ENCODE measurements at regions not wholly inside any gene's neighbourhood (a gene's known extent, or its start where the extent isn't known, plus 50 kb on each side); places are given as distances from the start of the nearest gene placed in this dataset.

DNA sequence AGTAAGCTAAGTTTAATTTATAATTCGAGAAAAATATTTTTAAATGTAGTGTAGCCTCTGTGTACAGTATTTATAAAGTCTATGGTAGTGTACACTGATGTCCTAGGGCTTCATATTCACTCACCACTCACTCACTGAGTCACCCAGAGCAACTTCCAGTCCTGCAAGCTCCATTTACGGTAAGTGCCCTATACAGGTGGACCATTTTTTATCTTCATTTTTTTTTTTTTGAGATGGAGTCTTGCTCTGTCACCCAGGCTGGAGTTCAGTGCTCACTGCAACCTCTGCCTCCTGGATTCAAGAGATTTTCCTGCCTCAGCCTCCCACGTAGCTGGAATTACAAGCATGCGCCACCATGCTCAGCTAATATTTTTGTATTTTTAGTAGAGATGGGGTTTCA is 104.2 kb downstream of the PDCL3 start:
- no peak for ATAC-seq (replicated peaks in 1 of 2)
- no peaks in the 10 kb centered on the region for H3K27me3 Mint-ChIP-seq (ENCODE audit: low read depth)
- H3K4me3 Mint-ChIP-seq = no peak overlapping the region
- peaks cover 8% of the 10 kb centered on the region for H3K4me1 Mint-ChIP-seq (ENCODE audit: low read depth)
- no peaks in the 10 kb centered on the region for H3K9me3 Mint-ChIP-seq
- no peaks in the 10 kb centered on the region for H3K36me3 Mint-ChIP-seq (ENCODE audit: insufficient read depth in 2 of 2)
- no peak for DNase-seq
- no peak overlapping the region for H3K27ac Mint-ChIP-seq

DNA sequence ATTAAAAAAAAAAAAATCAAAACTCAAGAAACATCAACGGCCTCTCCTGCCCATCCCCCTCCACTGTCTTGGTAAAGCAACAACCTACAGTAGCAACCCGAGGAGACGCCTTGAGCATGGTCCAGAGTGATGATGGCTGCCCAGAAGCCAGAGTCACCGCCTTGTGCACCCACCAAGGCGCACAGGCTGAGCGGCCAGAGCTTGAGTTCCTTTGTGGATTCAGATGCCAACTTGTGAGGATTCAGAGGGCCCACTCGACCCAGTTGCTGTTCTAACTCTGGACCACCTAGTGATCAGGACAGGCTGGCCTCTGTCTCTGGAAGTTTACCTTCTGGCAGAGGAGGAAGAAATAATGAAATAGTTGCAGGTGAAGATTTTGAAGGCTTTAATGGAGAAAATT is 105.0 kb downstream of the PDCL3 start:
- no peaks in the 10 kb centered on the region for H3K9me3 Mint-ChIP-seq
- DNase-seq (no peak), ATAC-seq (replicated peaks in 1 of 2) (no peak)
- no peaks in the 10 kb centered on the region for H3K27me3 Mint-ChIP-seq (ENCODE audit: low read depth)
- H3K36me3 Mint-ChIP-seq (ENCODE audit: insufficient read depth in 2 of 2) = no peaks in the 10 kb centered on the region
- H3K4me1 Mint-ChIP-seq (ENCODE audit: low read depth) = peaks cover 8% of the 10 kb centered on the region
- no peak overlapping the region for H3K4me3 Mint-ChIP-seq
- H3K27ac Mint-ChIP-seq = peak overlapping the region; percentile 9

GRCh38 chr2:100670232-100670631 is 107.4 kb downstream of the PDCL3 start:
- Mint-ChIP-seq H3K4me3 (no peak overlapping the region), H3K36me3 (ENCODE audit: insufficient read depth in 2 of 2) (no peaks in the 10 kb centered on the region), H3K9me3 (no peaks in the 10 kb centered on the region), H3K27ac (no peak overlapping the region), H3K27me3 (ENCODE audit: low read depth) (no peaks in the 10 kb centered on the region), H3K4me1 (ENCODE audit: low read depth) (peaks cover 8% of the 10 kb centered on the region)
- DNase-seq (no peak), ATAC-seq (replicated peaks in 1 of 2) (no peak)

- no peak overlapping the region for H3K4me3 Mint-ChIP-seq
These were observed 110.3 kb downstream of the PDCL3 start for GRCh38 chr2:100673115-100673514.

DNA sequence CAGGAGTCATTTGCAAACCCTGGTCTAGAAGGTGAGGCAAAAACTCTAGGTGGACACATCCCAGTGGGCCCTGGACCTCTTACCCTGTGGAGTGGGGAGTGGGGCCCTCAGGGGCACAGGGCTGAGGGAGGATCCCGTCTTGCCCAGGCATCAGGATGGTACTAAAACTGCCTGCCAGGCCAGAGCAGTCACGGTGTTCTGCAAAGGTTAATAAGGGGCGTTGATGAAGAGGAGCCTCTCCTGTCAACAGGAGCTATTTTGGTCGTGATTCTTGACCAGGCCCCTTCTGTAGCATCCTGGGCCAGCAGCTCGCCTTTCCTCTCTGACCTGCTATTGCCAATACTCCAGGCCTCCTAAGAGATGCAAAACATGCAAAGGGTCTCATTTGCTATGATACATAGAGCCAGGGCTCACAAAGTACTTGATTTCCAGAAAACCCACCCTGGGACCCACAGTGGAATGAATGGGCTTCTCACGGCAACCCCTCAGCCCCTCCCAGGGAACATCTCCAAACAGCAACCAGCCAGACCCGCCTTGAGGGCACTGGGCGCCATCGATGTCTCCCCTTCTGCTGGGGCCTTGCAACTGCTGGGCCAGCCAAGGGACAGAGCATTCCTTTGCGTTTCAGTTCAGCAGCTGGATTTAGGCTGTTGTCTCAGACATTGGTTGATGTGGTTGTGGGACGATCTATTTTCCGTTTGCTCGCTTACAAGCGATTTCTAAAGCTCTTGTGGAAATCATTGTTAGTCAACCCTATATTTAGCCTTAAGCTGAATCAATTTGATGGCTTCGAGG is 111.1 kb downstream of the PDCL3 start:
- no peaks in the 10 kb centered on the region for H3K4me1 Mint-ChIP-seq (ENCODE audit: low read depth)
- H3K36me3 Mint-ChIP-seq (ENCODE audit: insufficient read depth in 2 of 2) = no peaks in the 10 kb centered on the region
- H3K27me3 Mint-ChIP-seq (ENCODE audit: low read depth) = no peaks in the 10 kb centered on the region
- H3K4me3 Mint-ChIP-seq = no peak overlapping the region
- no peaks in the 10 kb centered on the region for H3K9me3 Mint-ChIP-seq
- DNase-seq = no peak
- H3K27ac Mint-ChIP-seq = no peak overlapping the region
- ATAC-seq (replicated peaks in 1 of 2) = no peak

More at GRCh38 chr2:100673115-100673514, 110.3 kb downstream of the PDCL3 start:
- Mint-ChIP-seq H3K9me3 (no peaks in the 10 kb centered on the region), H3K36me3 (ENCODE audit: insufficient read depth in 2 of 2) (no peaks in the 10 kb centered on the region), H3K4me1 (ENCODE audit: low read depth) (peaks cover 3% of the 10 kb centered on the region), H3K27ac (no peak overlapping the region), H3K27me3 (ENCODE audit: low read depth) (no peaks in the 10 kb centered on the region)
- no peak for DNase-seq
- ATAC-seq (replicated peaks in 1 of 2) = no peak

DNA sequence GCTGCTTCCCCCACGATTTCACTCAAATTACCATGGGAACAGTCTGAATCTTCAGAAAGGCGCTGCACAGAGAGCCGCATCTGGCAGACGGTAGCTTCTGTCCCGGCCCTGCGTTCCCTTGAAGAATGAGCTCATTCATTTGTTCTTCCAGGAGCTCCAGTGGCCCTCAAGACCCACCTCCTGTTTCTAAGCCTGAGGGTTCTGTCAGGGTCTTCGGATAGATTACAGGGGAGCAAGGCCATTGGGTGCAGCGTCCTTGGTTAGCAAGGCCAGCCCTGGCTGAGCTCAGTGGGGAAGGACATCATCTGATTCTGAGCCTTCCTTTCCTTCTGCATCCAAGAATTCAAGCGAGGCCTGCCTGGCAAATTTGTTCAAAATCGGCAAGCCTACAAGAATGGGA is 111.9 kb downstream of the PDCL3 start:
- Mint-ChIP-seq H3K4me1 (ENCODE audit: low read depth) (no peaks in the 10 kb centered on the region), H3K27me3 (ENCODE audit: low read depth) (no peaks in the 10 kb centered on the region), H3K9me3 (no peaks in the 10 kb centered on the region), H3K4me3 (no peak overlapping the region), H3K36me3 (ENCODE audit: insufficient read depth in 2 of 2) (no peaks in the 10 kb centered on the region), H3K27ac (no peak overlapping the region)
- DNase-seq (no peak), ATAC-seq (replicated peaks in 1 of 2) (no peak)

DNA sequence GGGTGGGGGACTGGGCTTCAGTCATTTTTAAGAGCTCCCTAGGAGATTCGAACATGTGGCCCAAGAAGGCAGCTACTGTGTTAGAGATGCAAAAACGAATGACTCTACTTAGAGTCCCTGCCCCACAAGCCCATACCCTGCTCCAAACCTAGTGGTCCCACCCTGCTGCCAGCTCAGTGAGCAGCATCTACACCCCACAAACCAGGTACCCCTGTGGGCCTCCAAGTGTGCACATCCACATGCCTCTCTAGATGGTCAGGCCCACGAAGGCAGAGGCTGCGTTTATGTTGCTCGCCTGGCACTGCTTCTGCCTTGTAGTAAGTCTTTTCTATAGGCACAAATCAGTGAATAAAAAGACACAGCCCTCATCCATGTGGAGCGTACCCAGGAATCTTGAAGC is 112.6 kb downstream of the PDCL3 start:
- DNase-seq = no peak
- no peak for ATAC-seq (replicated peaks in 1 of 2)
- Mint-ChIP-seq H3K4me3 (no peak overlapping the region), H3K9me3 (no peaks in the 10 kb centered on the region), H3K27me3 (ENCODE audit: low read depth) (no peaks in the 10 kb centered on the region), H3K36me3 (ENCODE audit: insufficient read depth in 2 of 2) (no peaks in the 10 kb centered on the region), H3K27ac (no peak overlapping the region), H3K4me1 (ENCODE audit: low read depth) (no peaks in the 10 kb centered on the region)

DNA sequence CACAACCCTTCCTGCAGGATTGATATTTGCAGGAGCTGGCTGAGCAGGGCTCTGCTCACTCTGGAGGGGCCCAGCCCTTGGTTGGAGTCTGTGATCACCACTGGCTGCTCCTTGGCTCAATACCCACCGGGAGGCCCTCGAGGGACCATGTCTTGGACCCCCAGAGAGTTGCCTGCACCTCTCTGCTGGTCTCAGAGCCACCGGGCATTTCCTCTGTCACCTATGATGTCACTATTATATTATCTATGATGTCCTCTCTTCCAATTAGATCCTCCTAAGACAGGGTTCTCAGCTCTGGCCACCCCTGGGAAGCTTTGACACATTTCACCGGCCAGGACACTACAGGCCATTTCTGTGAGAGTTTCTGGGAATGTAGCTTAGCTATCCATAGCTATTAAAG is 113.1 kb downstream of the PDCL3 start:
- H3K4me1 Mint-ChIP-seq (ENCODE audit: low read depth) = no peaks in the 10 kb centered on the region
- no peaks in the 10 kb centered on the region for H3K27me3 Mint-ChIP-seq (ENCODE audit: low read depth)
- no peak for DNase-seq
- no peak overlapping the region for H3K4me3 Mint-ChIP-seq
- H3K36me3 Mint-ChIP-seq (ENCODE audit: insufficient read depth in 2 of 2) = no peaks in the 10 kb centered on the region
- no peaks in the 10 kb centered on the region for H3K9me3 Mint-ChIP-seq
- no peak overlapping the region for H3K27ac Mint-ChIP-seq
- no peak for ATAC-seq (replicated peaks in 1 of 2)

GRCh38 chr2:100676346-100676745 is 113.6 kb downstream of the PDCL3 start:
- ATAC-seq (replicated peaks in 1 of 2) (no peak), DNase-seq (no peak)
- Mint-ChIP-seq H3K9me3 (no peaks in the 10 kb centered on the region), H3K27me3 (ENCODE audit: low read depth) (no peaks in the 10 kb centered on the region), H3K27ac (no peak overlapping the region), H3K4me3 (no peak overlapping the region), H3K4me1 (ENCODE audit: low read depth) (no peaks in the 10 kb centered on the region), H3K36me3 (ENCODE audit: insufficient read depth in 2 of 2) (no peaks in the 10 kb centered on the region)

GRCh38 chr2:100677611-100678185 is 114.9 kb downstream of the PDCL3 start:
- ATAC-seq (replicated peaks in 1 of 2) = no peak
- Mint-ChIP-seq H3K27me3 (ENCODE audit: low read depth) (no peaks in the 10 kb centered on the region), H3K4me1 (ENCODE audit: low read depth) (no peaks in the 10 kb centered on the region), H3K27ac (no peak overlapping the region), H3K9me3 (no peaks in the 10 kb centered on the region), H3K36me3 (ENCODE audit: insufficient read depth in 2 of 2) (no peaks in the 10 kb centered on the region), H3K4me3 (no peak overlapping the region)
- no peak for DNase-seq

DNA sequence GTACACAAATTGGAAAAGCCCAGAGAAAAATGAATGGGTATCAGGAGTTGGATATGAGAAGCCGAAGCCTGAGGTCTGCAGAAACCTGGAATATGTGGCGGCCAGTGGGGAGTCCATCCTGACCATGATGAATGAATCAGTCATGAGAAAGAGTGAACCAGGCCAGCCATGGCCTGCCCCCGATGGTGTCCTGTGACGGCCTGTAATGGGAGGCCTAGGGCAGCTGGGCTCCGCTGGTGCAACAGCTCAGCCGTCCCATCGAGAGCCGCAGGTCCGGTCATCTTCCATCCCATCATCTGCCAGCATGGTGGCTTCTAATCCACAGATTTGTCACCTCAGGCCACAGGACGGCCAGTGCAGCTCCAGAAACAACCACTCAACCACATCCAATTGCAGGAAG is 116.4 kb downstream of the PDCL3 start:
- ATAC-seq (replicated peaks in 1 of 2) (no peak), DNase-seq (no peak)
- Mint-ChIP-seq H3K4me1 (ENCODE audit: low read depth) (no peaks in the 10 kb centered on the region), H3K36me3 (ENCODE audit: insufficient read depth in 2 of 2) (peaks cover 5 to 13% of the 10 kb centered on the region in 2 donors), H3K9me3 (peaks cover 5 to 8% of the 10 kb centered on the region in 2 donors), H3K27ac (no peak overlapping the region), H3K4me3 (no peak overlapping the region), H3K27me3 (ENCODE audit: low read depth) (no peaks in the 10 kb centered on the region)

GRCh38 chr2:100682536-100682935 is 119.7 kb downstream of the PDCL3 start:
- Mint-ChIP-seq H3K36me3 (ENCODE audit: insufficient read depth in 2 of 2) (peaks cover 5 to 13% of the 10 kb centered on the region in 2 donors), H3K4me1 (ENCODE audit: low read depth) (no peaks in the 10 kb centered on the region), H3K4me3 (no peak overlapping the region), H3K27ac (no peak overlapping the region), H3K9me3 (peaks cover 5 to 9% of the 10 kb centered on the region in 2 donors), H3K27me3 (ENCODE audit: low read depth) (no peaks in the 10 kb centered on the region)
- ATAC-seq (replicated peaks in 1 of 2) (no peak), DNase-seq (no peak)

GRCh38 chr2:100683231-100683630 is 120.4 kb downstream of the PDCL3 start:
- Mint-ChIP-seq H3K27me3 (ENCODE audit: low read depth) (no peaks in the 10 kb centered on the region), H3K9me3 (peaks cover 5 to 10% of the 10 kb centered on the region in 2 donors), H3K27ac (no peak overlapping the region), H3K36me3 (ENCODE audit: insufficient read depth in 2 of 2) (peaks cover 5 to 13% of the 10 kb centered on the region in 2 donors), H3K4me3 (no peak overlapping the region), H3K4me1 (ENCODE audit: low read depth) (no peaks in the 10 kb centered on the region)
- ATAC-seq (replicated peaks in 1 of 2) (no peak), DNase-seq (no peak)

DNA sequence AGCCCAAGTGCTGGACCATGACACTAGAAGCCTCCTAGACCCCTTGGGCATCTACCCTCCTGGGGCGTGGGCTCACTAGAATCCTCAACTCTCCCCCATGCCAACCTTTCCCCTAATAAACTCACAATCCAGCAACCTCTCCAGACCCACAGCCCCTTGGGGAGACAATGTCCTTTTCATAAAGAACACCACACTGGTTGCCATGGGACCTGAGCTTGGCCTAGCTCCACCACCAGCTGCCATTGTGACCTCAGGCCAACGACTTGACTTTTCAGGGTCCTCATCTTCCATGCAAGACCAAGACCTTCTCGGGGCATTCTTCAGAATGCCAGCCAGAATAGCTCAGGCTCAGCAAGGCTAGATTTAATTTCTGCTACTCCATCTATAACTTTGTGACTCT is 128.1 kb upstream of the NPAS2 start:
- H3K27ac Mint-ChIP-seq = no peak overlapping the region
- DNase-seq (no peak), ATAC-seq (replicated peaks in 1 of 2) (no peak)
- peaks cover 17% of the 10 kb centered on the region for H3K4me1 Mint-ChIP-seq (ENCODE audit: low read depth)
- H3K4me3 Mint-ChIP-seq = no peak overlapping the region
- no peaks in the 10 kb centered on the region for H3K27me3 Mint-ChIP-seq (ENCODE audit: low read depth)
- peaks cover 7 to 13% of the 10 kb centered on the region in 2 donors for H3K36me3 Mint-ChIP-seq (ENCODE audit: insufficient read depth in 2 of 2)
- H3K9me3 Mint-ChIP-seq = peaks cover 7 to 9% of the 10 kb centered on the region in 2 donors

Measured in activated T-cell treated with anti-CD3 and anti-CD28 coated beads, Interleukin-2, amount 50 U/mL, for 72 hours (primary cell).